ENCODE measurements at regions not wholly inside any gene's neighbourhood (a gene's known extent, or its start where the extent isn't known, plus 50 kb on each side); places are given as distances from the start of the nearest gene placed in this dataset.

GRCh38 chr3:194019398-194020165 is 116.4 kb upstream of the HES1 start:
- Mint-ChIP-seq H3K36me3 (ENCODE audit: low read depth) (peaks cover 2% of the 10 kb centered on the region), H3K4me3 (no peak overlapping the region), H3K4me1 (peaks cover 3% of the 10 kb centered on the region), H3K27ac (no peak overlapping the region), H3K27me3 (peaks cover 8% of the 10 kb centered on the region)
- no peak for ATAC-seq
- H3K9me3 ChIP-seq (ENCODE audit: control insufficient read depth, low read length, poor library complexity, severe bottlenecking): no peaks in the 10 kb centered on the region
- no peak for DNase-seq

- peaks cover 4% of the 10 kb centered on the region for H3K36me3 Mint-ChIP-seq (ENCODE audit: low read depth)
- no peaks in the 10 kb centered on the region for H3K9me3 ChIP-seq (ENCODE audit: control insufficient read depth, low read length, poor library complexity, severe bottlenecking)
- peaks cover 20% of the 10 kb centered on the region for H3K27me3 Mint-ChIP-seq
- H3K4me3 Mint-ChIP-seq: no peak overlapping the region
- ATAC-seq: no peak
- H3K4me1 Mint-ChIP-seq: peaks cover 8% of the 10 kb centered on the region
- no peak overlapping the region for H3K27ac Mint-ChIP-seq
- no peak for DNase-seq
These were observed 113.9 kb upstream of the HES1 start for GRCh38 chr3:194022052-194022451.

GRCh38 chr3:194022816-194023215 is 113.1 kb upstream of the HES1 start:
- no peak for DNase-seq
- Mint-ChIP-seq H3K4me3 (no peak overlapping the region), H3K27ac (no peak overlapping the region), H3K27me3 (peaks cover 20% of the 10 kb centered on the region), H3K4me1 (peaks cover 8% of the 10 kb centered on the region), H3K36me3 (ENCODE audit: low read depth) (peaks cover 4% of the 10 kb centered on the region)
- no peak for ATAC-seq
- H3K9me3 ChIP-seq (ENCODE audit: control insufficient read depth, low read length, poor library complexity, severe bottlenecking): no peaks in the 10 kb centered on the region

GRCh38 chr3:194023501-194024280 is 112.3 kb upstream of the HES1 start:
- H3K4me1 Mint-ChIP-seq: peaks cover 8% of the 10 kb centered on the region
- DNase-seq (no peak), ATAC-seq (no peak)
- peaks cover 4% of the 10 kb centered on the region for H3K36me3 Mint-ChIP-seq (ENCODE audit: low read depth)
- no peak overlapping the region for H3K27ac Mint-ChIP-seq
- H3K27me3 Mint-ChIP-seq: peaks cover 20% of the 10 kb centered on the region
- H3K4me3 Mint-ChIP-seq: no peak overlapping the region
- H3K9me3 ChIP-seq (ENCODE audit: control insufficient read depth, low read length, poor library complexity, severe bottlenecking): no peaks in the 10 kb centered on the region

- H3K27me3 Mint-ChIP-seq: peaks cover 25% of the 10 kb centered on the region
- no peak overlapping the region for H3K27ac Mint-ChIP-seq
- DNase-seq (no peak), ATAC-seq (no peak)
- no peak overlapping the region for H3K4me3 Mint-ChIP-seq
- H3K9me3 ChIP-seq (ENCODE audit: control insufficient read depth, low read length, poor library complexity, severe bottlenecking): no peaks in the 10 kb centered on the region
- peaks cover 9% of the 10 kb centered on the region for H3K4me1 Mint-ChIP-seq
- H3K36me3 Mint-ChIP-seq (ENCODE audit: low read depth): peaks cover 4% of the 10 kb centered on the region
These were observed 110.8 kb upstream of the HES1 start for GRCh38 chr3:194025119-194025518.

GRCh38 chr3:194025951-194026350 is 110.0 kb upstream of the HES1 start:
- H3K4me3 Mint-ChIP-seq: no peak overlapping the region
- ATAC-seq: no peak
- no peaks in the 10 kb centered on the region for H3K9me3 ChIP-seq (ENCODE audit: control insufficient read depth, low read length, poor library complexity, severe bottlenecking)
- peaks cover 2% of the 10 kb centered on the region for H3K36me3 Mint-ChIP-seq (ENCODE audit: low read depth)
- DNase-seq: no peak
- H3K27me3 Mint-ChIP-seq: peaks cover 27% of the 10 kb centered on the region
- H3K4me1 Mint-ChIP-seq: peaks cover 11% of the 10 kb centered on the region
- H3K27ac Mint-ChIP-seq: no peak overlapping the region

GRCh38 chr3:194028434-194029004 is 107.4 kb upstream of the HES1 start:
- no peak overlapping the region for H3K27ac Mint-ChIP-seq
- H3K27me3 Mint-ChIP-seq: peaks cover 34% of the 10 kb centered on the region
- ATAC-seq (no peak), DNase-seq (no peak)
- peaks cover 2% of the 10 kb centered on the region for H3K36me3 Mint-ChIP-seq (ENCODE audit: low read depth)
- no peak overlapping the region for H3K4me3 Mint-ChIP-seq
- H3K9me3 ChIP-seq (ENCODE audit: control insufficient read depth, low read length, poor library complexity, severe bottlenecking): no peaks in the 10 kb centered on the region
- peaks cover 16% of the 10 kb centered on the region for H3K4me1 Mint-ChIP-seq

GRCh38 chr3:194029846-194030245 is 106.1 kb upstream of the HES1 start:
- peaks cover 2% of the 10 kb centered on the region for H3K36me3 Mint-ChIP-seq (ENCODE audit: low read depth)
- H3K9me3 ChIP-seq (ENCODE audit: control insufficient read depth, low read length, poor library complexity, severe bottlenecking): no peaks in the 10 kb centered on the region
- ATAC-seq (no peak), DNase-seq (no peak)
- no peak overlapping the region for H3K27ac Mint-ChIP-seq
- H3K27me3 Mint-ChIP-seq: peaks cover 46% of the 10 kb centered on the region
- no peak overlapping the region for H3K4me3 Mint-ChIP-seq
- peaks cover 20% of the 10 kb centered on the region for H3K4me1 Mint-ChIP-seq

GRCh38 chr3:194030372-194030771 is 105.6 kb upstream of the HES1 start:
- no peak for ATAC-seq
- H3K4me1 Mint-ChIP-seq: peaks cover 20% of the 10 kb centered on the region
- peaks cover 46% of the 10 kb centered on the region for H3K27me3 Mint-ChIP-seq
- no peak overlapping the region for H3K27ac Mint-ChIP-seq
- H3K4me3 Mint-ChIP-seq: no peak overlapping the region
- no peaks in the 10 kb centered on the region for H3K9me3 ChIP-seq (ENCODE audit: control insufficient read depth, low read length, poor library complexity, severe bottlenecking)
- peaks cover 2% of the 10 kb centered on the region for H3K36me3 Mint-ChIP-seq (ENCODE audit: low read depth)
- no peak for DNase-seq

- no peak overlapping the region for H3K4me3 Mint-ChIP-seq
- peaks cover 36% of the 10 kb centered on the region for H3K27me3 Mint-ChIP-seq
- no peak for DNase-seq
- no peak overlapping the region for H3K27ac Mint-ChIP-seq
- no peaks in the 10 kb centered on the region for H3K36me3 Mint-ChIP-seq (ENCODE audit: low read depth)
- H3K9me3 ChIP-seq (ENCODE audit: control insufficient read depth, low read length, poor library complexity, severe bottlenecking): no peaks in the 10 kb centered on the region
- no peak for ATAC-seq
- H3K4me1 Mint-ChIP-seq: peaks cover 16% of the 10 kb centered on the region
These were observed 104.6 kb upstream of the HES1 start for GRCh38 chr3:194031349-194031748.

GRCh38 chr3:194031867-194032635 is 103.9 kb upstream of the HES1 start:
- no peak for DNase-seq
- ATAC-seq: no peak
- H3K27me3 Mint-ChIP-seq: peaks cover 33% of the 10 kb centered on the region
- no peaks in the 10 kb centered on the region for H3K36me3 Mint-ChIP-seq (ENCODE audit: low read depth)
- H3K4me3 Mint-ChIP-seq: no peak overlapping the region
- no peaks in the 10 kb centered on the region for H3K9me3 ChIP-seq (ENCODE audit: control insufficient read depth, low read length, poor library complexity, severe bottlenecking)
- no peak overlapping the region for H3K27ac Mint-ChIP-seq
- peaks cover 16% of the 10 kb centered on the region for H3K4me1 Mint-ChIP-seq

- no peak for DNase-seq
- Mint-ChIP-seq H3K27ac (no peak overlapping the region), H3K36me3 (ENCODE audit: low read depth) (no peaks in the 10 kb centered on the region), H3K4me3 (no peak overlapping the region), H3K27me3 (peaks cover 33% of the 10 kb centered on the region), H3K4me1 (peaks cover 16% of the 10 kb centered on the region)
- no peaks in the 10 kb centered on the region for H3K9me3 ChIP-seq (ENCODE audit: control insufficient read depth, low read length, poor library complexity, severe bottlenecking)
- no peak for ATAC-seq
These were observed 103.0 kb upstream of the HES1 start for GRCh38 chr3:194032828-194033435.
